Mesothelial cell of epicardium (in vitro differentiated cells): ENCODE measurements at regions not wholly inside any gene's neighbourhood (a gene's known extent, or its start where the extent isn't known, plus 50 kb on each side); places are given as distances from the start of the nearest gene placed in this dataset.

ENCODE experiments used
- DNase-seq, 2 experiments: peaks; one replicate each; pipeline ENCODE4 v3.0.0; 2021; ENCODE audit warnings: low spot score in 2 of 2; ENCODE audit not compliant: unreplicated experiment in 2 of 2
- H3K27ac Mint-ChIP-seq: 2 replicates; pipeline ENCODE4 v1.8.0; 2021; ENCODE audit warnings: mixed read lengths
- H3K27me3 Mint-ChIP-seq: 2 replicates; pipeline ENCODE4 v1.8.0; 2021; ENCODE audit warnings: low read depth, mixed read lengths
- H3K36me3 Mint-ChIP-seq: 2 replicates; pipeline ENCODE4 v1.8.0; 2021; ENCODE audit warnings: mixed read lengths
- H3K4me1 Mint-ChIP-seq: 2 replicates; pipeline ENCODE4 v1.8.0; 2021; ENCODE audit warnings: mixed read lengths
- H3K4me3 Mint-ChIP-seq: 2 replicates; pipeline ENCODE4 v1.8.0; 2021; ENCODE audit warnings: mild to moderate bottlenecking, moderate library complexity, mixed read lengths
- H3K9me3 Mint-ChIP-seq: 2 replicates; pipeline ENCODE4 v1.8.0; 2021; ENCODE audit warnings: mixed read lengths
- TF ChIP-seq, protein P1 (sequence below): fragments of 200-600 bp; sonication (generic); IDR thresholded peaks from one replicate; pipeline ENCODE4 v1.5.0; 2021; ENCODE audit warnings: antibody characterized with exemption; ENCODE audit not compliant: unreplicated experiment

DNA sequence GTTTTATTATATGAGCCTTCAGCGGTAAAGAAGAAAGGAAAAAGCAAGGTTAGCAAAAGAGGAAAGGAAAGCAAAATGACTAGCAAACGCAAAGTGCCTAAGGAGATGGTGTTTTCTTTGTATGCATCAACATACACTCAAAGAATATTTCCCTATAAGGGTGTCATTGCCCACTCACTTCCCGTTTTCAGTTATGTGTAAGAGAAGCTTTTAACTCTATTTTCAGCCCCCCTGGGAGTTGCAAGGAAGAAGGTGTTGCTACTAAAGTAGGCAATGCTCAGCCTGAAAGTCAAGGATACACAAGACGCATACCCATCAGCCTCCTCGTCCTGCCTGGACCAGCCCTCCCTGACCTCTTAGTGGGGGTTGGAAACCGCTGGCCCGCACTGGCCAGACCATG, 267.7 kb upstream of the ZFHX3 start:
- Mint-ChIP-seq H3K9me3 (peaks cover 13% of the 10 kb centered on the region), H3K4me3 (no peak overlapping the region), H3K27ac (no peak overlapping the region), H3K4me1 (peaks cover 4% of the 10 kb centered on the region), H3K27me3 (peaks cover 2% of the 10 kb centered on the region), H3K36me3 (no peaks in the 10 kb centered on the region)
- TF ChIP-seq, protein P1, sequence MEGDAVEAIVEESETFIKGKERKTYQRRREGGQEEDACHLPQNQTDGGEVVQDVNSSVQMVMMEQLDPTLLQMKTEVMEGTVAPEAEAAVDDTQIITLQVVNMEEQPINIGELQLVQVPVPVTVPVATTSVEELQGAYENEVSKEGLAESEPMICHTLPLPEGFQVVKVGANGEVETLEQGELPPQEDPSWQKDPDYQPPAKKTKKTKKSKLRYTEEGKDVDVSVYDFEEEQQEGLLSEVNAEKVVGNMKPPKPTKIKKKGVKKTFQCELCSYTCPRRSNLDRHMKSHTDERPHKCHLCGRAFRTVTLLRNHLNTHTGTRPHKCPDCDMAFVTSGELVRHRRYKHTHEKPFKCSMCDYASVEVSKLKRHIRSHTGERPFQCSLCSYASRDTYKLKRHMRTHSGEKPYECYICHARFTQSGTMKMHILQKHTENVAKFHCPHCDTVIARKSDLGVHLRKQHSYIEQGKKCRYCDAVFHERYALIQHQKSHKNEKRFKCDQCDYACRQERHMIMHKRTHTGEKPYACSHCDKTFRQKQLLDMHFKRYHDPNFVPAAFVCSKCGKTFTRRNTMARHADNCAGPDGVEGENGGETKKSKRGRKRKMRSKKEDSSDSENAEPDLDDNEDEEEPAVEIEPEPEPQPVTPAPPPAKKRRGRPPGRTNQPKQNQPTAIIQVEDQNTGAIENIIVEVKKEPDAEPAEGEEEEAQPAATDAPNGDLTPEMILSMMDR: no peak
- no peak for DNase-seq

DNA sequence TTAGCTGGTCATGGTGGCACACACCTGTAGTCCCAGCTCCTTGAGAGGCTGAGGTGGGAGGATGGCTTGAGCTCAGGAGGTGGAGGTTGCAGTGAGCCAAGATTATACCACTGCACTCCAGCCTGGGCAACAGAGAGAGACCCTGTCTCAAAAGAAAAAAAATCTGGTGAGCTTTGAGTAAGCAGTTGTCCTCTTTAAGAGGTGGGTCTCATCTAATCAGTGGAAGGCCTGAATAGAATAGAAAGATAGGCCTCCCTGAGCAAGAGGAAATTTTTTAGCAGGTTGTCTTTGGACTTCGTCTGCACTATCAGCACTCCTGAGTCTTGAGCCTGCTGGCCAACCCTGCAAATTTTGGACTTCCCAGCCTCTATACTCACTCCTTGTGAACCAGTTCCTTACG, 266.0 kb upstream of the ZFHX3 start:
- peaks cover 13% of the 10 kb centered on the region for H3K9me3 Mint-ChIP-seq
- no peaks in the 10 kb centered on the region for H3K27me3 Mint-ChIP-seq
- no peak overlapping the region for H3K27ac Mint-ChIP-seq
- H3K4me3 Mint-ChIP-seq: no peak overlapping the region
- TF ChIP-seq, protein P1: no peak
- H3K4me1 Mint-ChIP-seq: peaks cover 4% of the 10 kb centered on the region
- H3K36me3 Mint-ChIP-seq: no peaks in the 10 kb centered on the region
- DNase-seq: no peak

DNA sequence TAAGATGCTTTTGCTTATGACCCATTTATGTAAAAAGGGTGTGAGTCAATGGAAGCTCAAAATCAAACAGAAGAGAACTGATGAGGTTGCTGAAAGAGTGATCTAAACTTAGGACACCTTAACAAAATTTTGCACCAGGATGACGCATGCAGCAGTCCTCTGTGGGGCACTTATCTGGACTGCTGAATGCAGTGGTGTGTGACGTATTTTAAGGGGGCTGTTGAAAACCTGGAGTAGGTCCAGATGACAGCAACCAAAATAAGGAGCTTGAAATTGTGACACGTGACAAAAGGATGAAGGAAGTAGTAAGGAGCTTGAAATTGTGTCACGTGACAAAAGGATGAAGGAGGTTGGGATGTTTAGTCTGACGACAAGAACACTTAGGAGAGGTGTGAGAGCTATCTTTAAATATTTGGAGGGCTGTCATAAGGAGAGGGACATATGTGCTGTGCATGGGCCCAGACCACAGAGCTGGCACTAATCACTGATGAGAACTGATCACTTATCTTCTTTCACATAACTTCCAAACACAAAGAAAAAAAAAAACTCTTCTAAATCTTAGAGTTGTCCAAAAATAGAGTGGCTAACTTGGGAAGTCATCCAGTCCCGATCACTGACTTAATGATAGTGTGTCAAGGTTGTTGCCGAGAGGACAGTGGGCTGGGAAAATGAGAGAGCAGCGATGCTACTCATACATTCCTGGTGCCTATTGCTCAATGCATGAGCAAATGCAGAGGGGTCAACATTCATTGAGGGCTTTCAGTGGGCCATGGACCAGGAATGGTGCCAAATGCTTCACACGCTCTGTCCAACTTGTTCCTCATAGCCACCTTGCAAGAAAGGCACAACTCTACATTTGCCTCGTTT, 264.2 kb upstream of the ZFHX3 start:
- H3K9me3 Mint-ChIP-seq: peaks cover 13% of the 10 kb centered on the region
- H3K27ac Mint-ChIP-seq: no peak overlapping the region

DNA sequence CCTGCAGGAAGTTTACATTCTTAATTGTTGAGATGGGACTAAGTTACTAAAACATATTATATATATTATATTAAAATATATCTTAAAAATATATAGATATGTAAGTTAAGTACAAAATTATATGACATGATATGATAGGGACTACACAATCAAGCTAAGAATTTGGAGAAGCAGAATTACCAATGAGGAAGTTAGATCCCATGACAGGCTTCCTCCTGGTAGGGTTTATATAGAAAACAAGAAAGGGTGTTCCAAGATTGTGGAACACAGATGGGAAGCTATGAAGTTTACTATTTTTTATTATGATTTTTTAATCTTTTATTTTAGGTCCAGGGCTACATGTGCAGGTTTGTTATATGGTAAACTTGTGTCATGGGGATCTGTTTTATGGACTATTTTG, 260.8 kb upstream of the ZFHX3 start:
- H3K4me1 Mint-ChIP-seq: peaks cover 18% of the 10 kb centered on the region

More for the DNA sequence above, 264.2 kb upstream of the ZFHX3 start:
- DNase-seq: no peak
- no peaks in the 10 kb centered on the region for H3K4me1 Mint-ChIP-seq
- TF ChIP-seq, protein P1: no peak
- H3K4me3 Mint-ChIP-seq: no peak overlapping the region
- no peaks in the 10 kb centered on the region for H3K36me3 Mint-ChIP-seq
- no peaks in the 10 kb centered on the region for H3K27me3 Mint-ChIP-seq

DNA sequence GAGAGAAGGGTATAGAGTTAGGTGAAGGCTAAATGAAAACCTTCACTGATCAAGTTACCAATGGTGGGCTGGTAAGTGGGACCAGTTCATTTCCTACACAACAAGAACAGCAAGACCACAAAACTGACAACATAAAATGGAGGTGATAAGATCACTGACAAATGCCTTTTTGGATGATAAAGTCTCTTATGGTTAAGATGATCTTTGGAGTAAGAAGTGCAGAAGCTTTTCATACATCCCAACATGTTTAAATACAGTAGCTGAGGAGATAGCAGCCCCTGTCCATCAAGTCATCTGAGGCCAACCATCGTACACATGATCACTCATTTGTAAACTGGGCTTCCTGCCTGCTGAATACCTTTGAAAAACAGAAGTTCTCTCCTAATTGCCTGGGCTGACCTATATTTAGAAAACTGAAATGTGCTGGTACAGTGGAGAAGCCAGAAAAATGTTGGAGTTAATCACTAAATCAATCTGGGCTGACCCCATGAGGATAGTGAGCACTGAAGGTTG, 259.0 kb upstream of the ZFHX3 start:
- TF ChIP-seq, protein P1: no peak
- peaks cover 22% of the 10 kb centered on the region for H3K4me1 Mint-ChIP-seq
- DNase-seq: no peak

More for the DNA sequence above, 260.8 kb upstream of the ZFHX3 start:
- TF ChIP-seq, protein P1: no peak
- H3K9me3 Mint-ChIP-seq: peaks cover 7% of the 10 kb centered on the region
- H3K36me3 Mint-ChIP-seq: no peaks in the 10 kb centered on the region
- H3K4me3 Mint-ChIP-seq: no peak overlapping the region
- H3K27ac Mint-ChIP-seq: no peak overlapping the region
- DNase-seq: no peak
- no peaks in the 10 kb centered on the region for H3K27me3 Mint-ChIP-seq

More for the DNA sequence above, 259.0 kb upstream of the ZFHX3 start:
- no peaks in the 10 kb centered on the region for H3K36me3 Mint-ChIP-seq
- H3K4me3 Mint-ChIP-seq: no peak overlapping the region
- H3K27me3 Mint-ChIP-seq: no peaks in the 10 kb centered on the region
- no peaks in the 10 kb centered on the region for H3K9me3 Mint-ChIP-seq
- no peak overlapping the region for H3K27ac Mint-ChIP-seq
